HG02588 (cell line): ENCODE measurements at regions not wholly inside any gene's neighbourhood (a gene's known extent, or its start where the extent isn't known, plus 50 kb on each side); places are given as distances from the start of the nearest gene placed in this dataset.
"Not testable (repeated sequence)": the region's sequence is repeated elsewhere in the genome, so short reads cannot be mapped to it uniquely, and the experiment has no call there.

Experiments
- ATAC-seq: cut with Tn5 transposase; IDR thresholded peaks from one replicate; pipeline ENCODE4 v1.9.1; 2021; ENCODE audit warnings: mild to moderate bottlenecking, moderate library complexity; ENCODE audit not compliant: unreplicated experiment

DNA sequence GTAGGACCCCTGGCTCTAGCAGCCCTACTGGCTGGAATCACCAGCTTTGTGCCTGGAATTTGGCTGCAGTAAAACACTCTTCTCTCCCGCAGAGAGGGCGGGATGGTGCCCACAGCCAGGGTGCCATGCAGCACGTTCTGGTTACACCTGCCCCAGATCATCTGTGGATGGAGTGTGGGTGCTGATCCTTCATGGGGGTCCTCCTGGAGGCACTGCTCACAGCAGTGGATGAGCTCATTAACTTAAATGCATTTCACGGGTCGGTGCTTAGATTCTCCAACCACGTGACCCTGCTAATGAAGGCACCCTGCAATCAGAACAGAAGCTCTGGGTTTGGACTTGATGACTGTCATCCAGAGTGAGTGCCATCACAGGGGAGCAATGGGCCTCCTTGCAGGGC lies 138.6 kb upstream of the AFDN start:
- ATAC-seq: no peak

DNA sequence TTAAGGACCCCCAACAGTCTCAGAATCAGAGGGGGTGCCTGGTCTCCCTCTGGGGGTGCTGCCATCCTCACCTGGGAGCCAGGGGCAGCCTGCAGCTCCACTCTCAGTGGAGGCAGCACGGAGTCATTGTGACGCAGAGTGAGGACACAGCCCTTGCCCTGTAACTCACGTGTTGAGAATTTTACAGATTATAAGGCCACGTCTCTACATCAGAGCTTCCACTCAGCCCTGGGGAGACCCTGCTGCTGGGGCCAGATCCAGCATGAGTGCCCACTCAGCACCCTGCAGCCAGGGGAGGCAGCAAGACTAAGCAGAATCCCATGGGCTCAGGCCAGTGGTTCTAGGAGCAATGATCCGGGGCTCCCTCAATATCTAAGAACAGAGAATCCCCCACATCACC lies 137.4 kb upstream of the AFDN start:
- ATAC-seq: no peak

DNA sequence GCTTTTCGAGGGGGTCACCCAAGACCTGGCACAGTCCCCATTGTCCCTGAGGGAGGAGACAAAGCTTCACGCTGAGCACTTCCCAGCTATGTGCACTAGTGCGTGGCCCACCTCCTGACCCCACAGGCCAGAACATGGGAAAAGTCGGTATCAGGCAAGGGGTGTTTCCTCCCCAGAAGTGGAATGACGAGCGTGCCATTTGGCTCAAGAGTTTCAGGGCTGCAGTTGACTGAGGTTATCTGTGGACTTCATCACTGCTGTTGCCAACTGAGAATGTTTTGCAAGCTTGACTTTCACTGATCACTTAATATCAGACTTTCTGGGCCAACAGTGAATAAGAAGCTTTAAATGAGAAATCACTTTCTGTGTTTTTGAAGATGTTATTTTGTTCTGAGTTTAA lies 137.0 kb upstream of the AFDN start:
- no peak for ATAC-seq

DNA sequence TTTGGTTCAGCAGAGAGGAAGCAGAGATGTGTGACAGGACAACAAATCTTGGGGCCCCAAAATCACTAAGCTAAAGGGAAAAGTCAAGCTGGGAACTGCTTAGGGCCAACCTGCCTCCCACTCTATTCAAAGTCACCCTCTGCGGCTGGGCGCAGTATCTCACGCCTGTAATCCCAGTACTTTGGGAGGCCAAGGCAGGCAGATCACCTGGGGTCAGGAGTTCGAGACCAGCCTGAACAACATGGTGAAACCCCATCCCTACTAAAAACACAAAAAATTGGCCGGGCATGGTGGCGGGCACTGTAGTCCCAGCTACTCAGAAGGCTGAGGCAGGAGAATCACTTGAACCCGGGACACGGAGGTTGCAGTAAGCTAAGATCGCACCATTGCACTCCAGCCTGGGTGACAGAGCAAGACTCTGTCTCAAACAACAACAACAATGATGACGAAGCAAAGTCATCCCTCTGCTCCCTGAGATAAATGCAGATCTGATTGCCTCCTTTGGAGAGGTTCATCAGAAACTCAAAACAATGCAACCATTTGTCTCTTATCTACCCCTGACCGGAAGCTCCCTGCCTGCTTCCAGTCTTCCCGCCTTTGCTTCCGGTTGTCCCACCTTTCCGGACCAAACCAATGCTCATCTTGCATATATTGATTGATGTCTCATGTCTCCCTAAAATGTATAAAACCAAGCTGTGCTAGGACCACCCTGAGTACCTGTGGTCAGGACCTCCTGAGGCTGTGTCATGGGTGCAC lies 136.4 kb upstream of the AFDN start:
- not testable (repeated sequence) for ATAC-seq

DNA sequence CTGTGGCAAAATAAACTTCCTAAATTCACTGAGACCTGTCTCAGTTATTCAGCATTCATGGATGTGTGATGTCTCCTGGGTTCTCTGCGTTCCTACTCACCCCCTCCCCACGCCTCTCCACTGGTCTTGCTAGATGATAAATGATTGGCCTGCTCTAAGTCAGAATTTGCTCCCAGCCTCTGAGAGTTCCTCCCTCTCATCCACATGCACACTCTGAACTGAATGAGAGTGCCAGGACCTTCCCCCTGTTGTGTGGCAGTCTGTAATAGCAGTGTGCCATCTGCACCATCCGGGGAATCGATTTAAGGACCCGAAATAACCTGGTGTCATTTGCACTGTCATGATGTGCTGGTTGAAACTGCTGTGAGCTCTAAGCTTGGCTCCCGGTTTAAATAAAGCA lies 135.8 kb upstream of the AFDN start:
- ATAC-seq: no peak

DNA sequence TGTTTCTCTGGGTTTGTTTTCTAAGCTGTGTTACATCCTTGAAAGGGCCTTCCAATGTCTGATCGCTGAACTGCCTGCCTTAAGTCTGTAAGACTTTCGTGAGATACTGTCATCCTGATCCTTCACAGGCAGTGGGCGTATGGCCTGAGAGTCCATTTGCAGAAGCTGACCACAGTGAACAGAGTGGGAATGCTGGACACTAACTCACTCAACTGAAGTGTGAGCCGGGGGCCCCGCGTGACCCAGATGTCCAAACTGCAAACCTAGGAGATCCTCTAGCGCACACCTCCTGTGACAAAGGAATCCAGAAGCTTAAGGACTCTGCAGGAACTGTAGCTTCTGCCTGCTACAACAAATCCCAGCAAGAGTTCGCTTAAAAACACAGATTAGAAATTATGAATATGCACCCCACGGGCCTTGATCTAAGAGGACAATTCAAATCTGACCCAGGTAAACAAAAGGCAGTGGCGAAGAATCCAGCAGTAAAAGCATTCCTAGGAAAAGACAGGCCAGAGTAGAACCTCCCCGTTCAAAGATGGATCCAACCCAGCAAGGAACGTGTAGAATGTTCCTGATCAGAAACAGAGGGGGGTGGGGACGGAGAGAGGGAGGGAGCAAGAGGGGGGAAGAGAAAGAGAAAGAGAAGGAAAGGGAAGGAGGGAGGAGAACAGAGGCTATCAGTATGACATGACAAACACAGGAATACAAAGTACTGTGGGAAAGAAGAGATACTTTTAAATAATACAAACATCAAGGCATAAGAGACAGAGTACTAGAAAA lies 135.0 kb upstream of the AFDN start:
- ATAC-seq: no peak

DNA sequence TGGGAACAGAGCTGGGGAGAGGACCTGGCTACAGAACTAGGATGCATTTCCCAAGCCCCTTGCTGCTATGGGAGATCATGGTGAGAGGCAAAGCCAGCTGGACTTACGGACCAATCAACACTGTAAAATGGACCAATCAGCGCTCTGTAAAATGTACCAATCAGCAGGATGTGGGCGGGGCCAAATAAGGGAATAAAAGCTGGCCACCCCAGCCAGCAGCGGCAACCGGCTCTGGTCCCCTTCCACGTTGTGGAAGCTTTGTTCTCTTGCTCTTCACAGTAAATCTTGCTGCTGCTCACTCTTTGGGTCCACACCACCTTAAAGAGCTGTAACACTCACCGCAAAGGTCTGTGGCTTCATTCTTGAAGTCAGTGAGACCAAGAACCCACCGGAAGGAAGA lies 133.2 kb upstream of the AFDN start:
- ATAC-seq: not testable (repeated sequence)

DNA sequence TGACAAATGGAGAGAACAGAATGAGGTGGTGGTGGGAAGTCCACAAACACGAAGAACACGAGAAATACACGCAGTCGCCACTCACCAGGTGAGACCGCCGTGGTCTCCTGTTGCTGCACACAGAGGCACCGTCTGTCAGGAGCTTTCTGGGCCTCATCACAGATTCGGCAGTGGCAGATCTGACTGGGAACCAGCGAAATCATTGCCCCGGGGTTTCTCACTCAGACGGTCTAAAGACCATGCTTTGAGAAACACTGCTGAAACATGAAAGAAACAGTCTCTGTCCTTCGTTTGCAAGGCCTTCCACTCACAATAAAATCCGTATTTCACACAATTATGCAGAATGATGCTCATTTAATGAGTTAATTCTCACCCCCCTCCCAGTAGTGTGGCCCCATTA lies 130.9 kb upstream of the AFDN start:
- ATAC-seq: no peak

DNA sequence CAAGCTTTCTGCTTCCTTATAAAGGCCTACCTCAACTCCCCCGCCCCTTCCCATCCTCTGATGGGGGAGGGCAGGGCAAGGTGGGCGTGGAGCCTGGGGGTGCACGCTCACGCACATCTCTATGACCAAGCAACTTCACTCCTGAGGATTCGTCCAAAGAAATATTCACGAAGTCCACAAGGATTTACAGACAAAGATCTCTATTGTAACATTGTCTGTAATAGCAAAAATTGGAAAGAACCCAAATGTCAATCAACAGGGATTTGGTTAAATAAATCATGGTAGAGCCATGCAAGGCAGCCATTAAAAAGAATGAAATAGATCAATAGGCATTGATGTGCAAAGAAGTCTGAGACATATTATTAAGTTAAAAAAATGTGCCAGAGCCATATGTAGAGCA lies 130.4 kb upstream of the AFDN start:
- ATAC-seq: no peak

DNA sequence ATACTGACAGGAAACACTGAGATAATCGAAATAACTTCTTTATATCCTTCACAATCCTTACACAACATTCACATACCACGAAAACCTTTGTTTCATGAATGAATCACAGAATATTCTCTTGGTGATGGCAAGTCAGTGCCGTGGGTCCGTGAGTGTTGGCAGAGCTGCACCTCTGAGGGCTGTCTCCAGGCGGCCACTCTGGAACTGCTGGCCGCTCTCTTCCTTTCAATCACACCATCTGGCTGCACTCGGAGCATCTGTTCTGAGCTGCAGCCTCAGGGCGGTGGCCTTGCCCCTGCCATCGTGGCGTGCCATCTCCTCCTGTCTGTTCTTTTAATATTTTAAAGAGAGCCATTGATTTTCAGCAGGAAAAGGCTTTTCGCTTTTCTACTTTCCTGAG lies 129.4 kb upstream of the AFDN start:
- no peak for ATAC-seq

DNA sequence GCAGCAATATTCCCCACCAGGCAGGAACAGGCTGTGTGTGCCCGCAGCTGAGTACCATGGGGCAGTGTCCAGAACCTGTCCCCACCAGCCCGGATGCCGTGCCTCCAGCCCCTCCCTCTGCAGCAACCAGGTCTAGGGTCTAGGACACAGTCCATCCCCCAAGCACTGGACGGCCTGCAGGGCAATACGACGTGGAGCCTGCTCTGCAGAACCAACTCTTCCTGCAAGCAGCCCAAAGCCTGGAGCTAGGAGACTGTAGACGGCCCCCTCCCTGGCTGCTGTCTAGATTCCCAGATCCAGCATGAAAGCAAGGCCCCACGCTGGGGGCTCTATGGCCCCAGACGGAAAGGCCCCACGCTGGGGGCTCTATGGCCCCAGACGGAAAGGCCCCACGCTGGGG lies 128.2 kb upstream of the AFDN start:
- ATAC-seq: no peak

DNA sequence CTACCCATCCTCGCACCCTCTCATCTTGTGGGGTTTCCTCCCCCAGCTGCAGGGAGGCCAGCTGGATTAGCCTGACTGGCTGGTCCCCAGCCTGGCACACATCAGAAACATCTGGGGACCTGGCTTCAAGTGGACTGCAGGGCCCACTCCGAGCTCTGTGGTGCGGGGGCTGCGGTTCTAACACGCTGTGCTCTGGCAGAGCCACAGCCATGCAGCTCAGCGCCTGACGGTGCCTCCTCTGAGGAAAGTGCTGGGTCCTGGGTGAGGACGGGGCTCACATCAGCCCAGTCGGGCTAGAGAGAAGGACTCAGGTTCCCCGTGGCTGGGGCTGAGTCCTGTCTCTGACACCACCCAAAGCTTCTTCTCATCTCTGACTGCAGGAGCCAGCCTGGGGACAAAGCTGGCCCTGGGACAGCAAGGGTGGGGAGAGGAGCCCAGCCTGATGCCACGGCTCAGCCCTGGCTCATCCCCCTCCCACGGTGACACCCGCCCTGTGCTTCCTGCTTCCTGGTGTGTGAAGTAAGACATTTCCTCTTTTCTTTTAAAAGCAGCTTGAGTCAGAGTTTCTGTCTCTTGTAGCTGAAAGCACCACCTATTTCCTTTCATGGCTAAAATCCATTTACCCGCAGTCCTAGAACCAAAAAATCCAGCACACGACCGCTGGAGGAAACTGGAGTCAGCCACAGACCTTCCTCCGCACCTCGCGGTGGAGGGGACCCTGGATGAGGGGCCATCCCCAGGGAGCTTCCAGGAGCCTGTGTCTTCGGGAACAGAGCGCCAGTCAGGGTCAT lies 127.4 kb upstream of the AFDN start:
- peak; percentile 91 for ATAC-seq

DNA sequence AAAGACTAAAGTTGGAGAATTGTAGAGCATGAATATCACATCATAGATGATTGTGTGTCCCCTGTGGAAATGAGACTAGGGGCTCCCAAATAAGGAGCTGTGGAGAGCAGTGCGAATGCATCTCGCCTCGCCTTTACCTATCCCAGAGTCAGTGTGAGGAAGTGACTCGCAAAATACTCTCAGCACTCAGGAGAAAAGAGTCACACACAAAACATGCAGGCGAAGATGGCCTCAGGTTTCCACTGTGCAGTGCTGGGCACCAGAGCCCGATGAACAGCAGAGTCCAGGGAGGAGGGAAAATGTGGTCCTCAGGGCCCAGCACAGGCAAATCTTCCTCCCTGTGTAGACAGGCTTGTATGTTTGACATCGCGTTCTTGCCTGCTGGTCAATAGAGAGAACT lies 126.5 kb upstream of the AFDN start:
- no peak for ATAC-seq

DNA sequence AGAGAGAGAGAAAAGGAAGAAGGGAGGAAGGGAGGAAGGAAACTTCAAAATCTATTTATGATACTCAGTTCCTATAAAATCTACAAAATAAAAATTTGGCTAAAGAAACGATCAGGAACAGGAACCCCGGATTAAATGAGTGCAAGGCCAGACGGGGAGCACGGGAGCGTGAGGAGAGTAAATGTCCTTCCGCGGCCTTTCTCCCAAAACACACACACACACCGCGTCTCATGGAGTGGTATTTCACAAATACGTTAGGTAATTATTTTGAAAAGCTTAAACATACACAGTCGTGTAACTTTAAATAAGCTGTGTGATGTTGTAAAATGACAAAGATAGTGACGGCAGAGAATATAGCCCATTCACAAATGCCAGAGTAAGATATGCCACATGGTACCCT lies 125.7 kb upstream of the AFDN start:
- no peak for ATAC-seq

DNA sequence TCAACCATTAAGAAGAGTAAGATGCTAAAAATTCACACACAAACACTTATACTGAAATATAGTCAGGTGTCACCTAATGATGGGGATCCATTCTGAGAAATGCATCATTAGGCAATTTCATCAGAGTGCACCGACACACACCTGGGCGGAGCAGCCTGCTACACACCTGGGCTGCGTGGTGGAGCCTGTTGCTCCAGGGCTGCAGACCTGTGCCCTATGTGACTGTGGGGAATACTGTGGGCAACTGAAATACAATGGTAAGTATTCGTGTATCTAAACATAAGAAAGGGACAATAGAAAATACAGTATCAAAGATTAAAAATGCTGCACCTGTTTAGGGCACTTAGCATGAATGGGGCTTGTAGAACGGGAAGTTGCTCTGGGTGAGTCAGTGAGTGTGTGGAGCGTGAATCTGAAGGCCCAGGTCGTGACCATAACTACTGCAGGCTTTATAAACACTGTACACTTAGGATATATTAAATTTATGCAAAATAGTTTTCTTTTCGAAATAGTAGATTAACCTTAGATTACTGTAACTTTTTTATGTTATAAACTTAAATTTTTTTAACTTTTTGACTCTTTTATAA lies 124.4 kb upstream of the AFDN start:
- no peak for ATAC-seq

DNA sequence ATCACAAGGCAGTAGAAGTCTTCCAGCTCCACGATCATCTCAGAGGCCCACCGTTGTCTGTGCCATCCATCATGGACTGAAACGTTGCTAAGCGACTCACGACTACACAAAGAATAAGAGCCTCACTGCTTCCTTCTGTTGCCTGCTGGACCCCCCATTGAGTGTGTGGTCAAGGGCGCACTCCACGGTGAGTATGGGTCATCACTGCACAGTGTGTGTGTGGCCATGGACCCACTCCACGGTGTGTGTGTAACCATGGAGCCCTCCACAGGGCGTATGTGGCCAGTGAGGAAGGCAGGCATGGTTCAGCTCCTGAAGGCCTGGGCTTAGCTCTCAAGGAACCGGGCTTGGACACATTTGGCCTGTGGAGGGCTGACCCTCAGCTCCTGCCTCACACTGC lies 123.4 kb upstream of the AFDN start:
- no peak for ATAC-seq

DNA sequence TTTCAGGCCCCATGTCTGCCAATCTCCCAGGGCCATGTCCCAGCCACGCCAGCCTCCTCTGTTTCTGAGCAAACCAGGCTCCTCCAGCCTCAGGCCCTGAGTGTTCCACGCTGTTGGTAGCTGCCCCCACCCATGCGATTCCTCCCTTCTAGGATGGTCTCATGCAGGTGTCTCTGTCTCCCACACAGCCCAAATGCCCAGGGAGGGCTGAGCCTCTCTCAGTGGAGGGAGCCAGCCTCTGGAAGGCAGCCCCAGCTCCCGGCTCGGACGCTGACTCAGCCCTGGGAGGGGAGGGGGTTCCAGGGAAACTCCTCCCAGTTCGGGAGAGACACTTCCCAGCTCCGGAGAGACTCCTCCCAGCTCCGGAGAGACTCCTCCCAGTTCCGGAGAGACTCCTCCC lies 122.9 kb upstream of the AFDN start:
- no peak for ATAC-seq

DNA sequence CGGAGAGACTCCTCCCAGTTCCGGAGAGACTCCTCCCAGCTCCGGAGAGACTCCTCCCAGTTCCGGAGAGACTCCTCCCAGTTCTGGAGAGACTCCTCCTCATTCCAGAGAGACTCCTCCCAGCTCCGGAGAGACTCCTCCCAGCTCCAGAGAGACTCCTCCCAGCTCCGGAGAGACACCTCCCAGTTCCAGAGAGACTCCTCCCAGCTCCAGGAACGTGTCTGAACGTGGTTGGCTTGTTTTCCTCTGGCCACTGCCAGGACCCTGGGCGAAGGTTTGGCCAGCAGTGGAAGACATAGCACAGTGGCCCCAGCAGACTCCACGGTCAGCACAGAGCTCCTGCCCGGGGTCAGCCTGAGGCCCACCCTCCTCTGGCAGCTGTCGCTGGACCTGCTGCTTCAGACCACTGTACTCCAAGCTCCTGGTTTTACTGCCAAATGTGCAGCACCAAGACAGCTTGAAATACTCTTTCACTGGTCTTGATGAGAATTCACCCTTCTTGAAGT lies 122.3 kb upstream of the AFDN start:
- ATAC-seq: no peak

DNA sequence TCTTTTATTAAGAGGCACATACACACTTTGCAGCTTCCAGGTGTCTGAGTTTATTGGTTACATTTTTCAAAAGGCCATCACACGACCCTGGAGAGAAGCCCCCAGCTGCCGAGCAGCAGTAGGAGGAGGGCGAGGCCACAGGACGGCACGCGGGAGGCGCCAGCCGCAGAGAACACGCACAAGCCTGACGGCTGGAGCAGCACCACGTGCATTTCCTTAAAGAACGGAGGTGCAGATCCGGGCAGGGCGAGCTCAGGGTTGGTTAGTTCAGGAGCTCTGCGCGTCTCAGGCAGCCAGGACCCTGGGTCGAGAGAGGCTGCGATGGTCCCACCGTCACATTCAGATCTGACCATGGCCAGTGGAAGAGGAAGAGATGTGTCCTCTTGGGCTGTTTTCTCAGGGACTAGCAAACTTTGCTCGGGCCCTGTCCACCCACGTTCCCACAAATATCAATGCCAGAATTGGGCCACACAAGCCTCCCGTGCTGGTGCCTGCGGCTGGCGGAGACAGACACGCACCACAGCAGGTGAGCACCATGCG lies 121.4 kb upstream of the AFDN start:
- no peak for ATAC-seq

DNA sequence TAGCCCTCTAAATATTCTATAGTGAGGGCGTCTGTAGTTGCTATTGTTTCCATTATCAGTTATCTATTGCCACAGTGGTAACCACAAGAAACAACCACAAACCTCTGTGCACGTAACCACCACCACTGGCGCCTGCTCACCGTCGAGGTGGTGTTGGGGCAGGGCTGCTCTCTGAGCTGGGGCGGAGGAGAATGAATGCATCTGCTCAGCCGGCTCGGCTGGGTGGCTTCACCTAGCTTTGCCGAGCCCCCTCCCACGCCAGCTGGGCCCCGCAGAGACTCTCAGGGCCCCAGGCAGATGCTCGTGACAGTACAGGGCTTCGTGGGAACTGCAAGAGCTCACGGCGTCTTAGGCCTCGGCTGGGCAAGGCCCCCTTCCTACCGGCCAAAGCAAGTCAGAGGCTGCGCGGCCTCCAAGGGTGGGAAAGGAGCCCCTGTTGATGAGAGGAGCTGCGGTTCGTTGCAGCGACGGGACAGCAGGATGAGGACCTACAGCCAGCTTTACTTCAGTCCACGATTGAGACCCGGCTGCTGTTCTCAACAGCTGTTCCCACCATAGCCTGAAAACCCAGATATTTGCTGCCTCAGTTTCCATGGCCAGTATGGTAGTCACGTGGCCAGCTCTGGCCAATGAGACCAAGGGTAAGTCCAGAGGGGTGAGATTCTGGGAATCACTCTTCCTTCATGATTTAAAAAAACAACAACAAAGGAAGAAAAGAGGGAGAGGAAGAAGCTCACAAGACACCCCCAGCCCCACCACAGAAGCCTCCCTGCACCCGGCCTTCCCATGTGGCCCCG lies 120.2 kb upstream of the AFDN start:
- peak; percentile 93 for ATAC-seq
